ENCODE measurements at regions not wholly inside any gene's neighbourhood (a gene's known extent, or its start where the extent isn't known, plus 50 kb on each side); places are given as distances from the start of the nearest gene placed in this dataset.
A peak's percentile ranks its signal among the peaks of the same experiment; 100 is the strongest.

- H3K9me3 ChIP-seq (ENCODE audit: control insufficient read depth in 1 of 2, low read length in 2 of 2): no peaks in the 10 kb centered on the region
- no peak overlapping the region for H3K27ac ChIP-seq (ENCODE audit: low read depth, low read length)
- no peaks in the 10 kb centered on the region for H3K27me3 ChIP-seq (ENCODE audit: insufficient read depth, low read length)
- CTCF ChIA-PET (ENCODE audit: partially characterized antibody): no interaction called here
- peak overlapping the region in 1 of 7 donors; percentile 57 for H3K27ac Mint-ChIP-seq
- peaks cover 1 to 9% of the 10 kb centered on the region in 2 donors for H3K27me3 Mint-ChIP-seq
- no peak overlapping the region for H3K4me3 Mint-ChIP-seq
- no peaks in the 10 kb centered on the region for H3K36me3 ChIP-seq (ENCODE audit: insufficient read depth, low read length)
- no peaks in the 10 kb centered on the region for H3K4me1 Mint-ChIP-seq
- H3K36me3 Mint-ChIP-seq: no peaks in the 10 kb centered on the region
- H3K4me3 ChIP-seq (ENCODE audit: low read length in 2 of 2): no peak overlapping the region
- POLR2A ChIA-PET (ENCODE audit: partially characterized antibody): no interaction called here
- no peak for DNase-seq
- intact Hi-C loops (cut with micrococcal nuclease): no loop called here
- no peaks in the 10 kb centered on the region for H3K4me1 ChIP-seq (ENCODE audit: insufficient read depth, low read length)
- peaks cover 0 to 2% (median 0%) of the 10 kb centered on the region in 8 donors for H3K9me3 Mint-ChIP-seq
Observed at GRCh38 chr2:64383881-64384280, 70.1 kb upstream of the LGALSL start.

- no peaks in the 10 kb centered on the region for H3K4me1 Mint-ChIP-seq
- H3K36me3 Mint-ChIP-seq: peaks cover 3 to 4% of the 10 kb centered on the region in 2 donors
- no peaks in the 10 kb centered on the region for H3K4me1 ChIP-seq (ENCODE audit: insufficient read depth, low read length)
- H3K27ac ChIP-seq (ENCODE audit: low read depth, low read length): no peak overlapping the region
- H3K27me3 Mint-ChIP-seq: peaks cover 3% of the 10 kb centered on the region in 2 donors
- CTCF ChIA-PET (ENCODE audit: partially characterized antibody): no interaction called here
- no peak for DNase-seq
- H3K27me3 ChIP-seq (ENCODE audit: insufficient read depth, low read length): no peaks in the 10 kb centered on the region
- H3K9me3 ChIP-seq (ENCODE audit: control insufficient read depth in 1 of 2, low read length in 2 of 2): no peaks in the 10 kb centered on the region
- no peak overlapping the region for H3K4me3 Mint-ChIP-seq
- no peak overlapping the region for H3K4me3 ChIP-seq (ENCODE audit: low read length in 2 of 2)
- H3K36me3 ChIP-seq (ENCODE audit: insufficient read depth, low read length): no peaks in the 10 kb centered on the region
- intact Hi-C loops (cut with micrococcal nuclease): no loop called here
- POLR2A ChIA-PET (ENCODE audit: partially characterized antibody): no interaction called here
- H3K9me3 Mint-ChIP-seq: peaks cover 0 to 17% (median 15%) of the 10 kb centered on the region in 8 donors
- no peak overlapping the region for H3K27ac Mint-ChIP-seq
Observed at GRCh38 chr2:64386676-64387075, 67.3 kb upstream of the LGALSL start.

- H3K27me3 Mint-ChIP-seq: peaks cover 1 to 4% of the 10 kb centered on the region in 2 donors
- Histone ChIP-seq H3K27me3 (ENCODE audit: insufficient read depth, low read length) (no peaks in the 10 kb centered on the region), H3K27ac (ENCODE audit: low read depth, low read length) (no peak overlapping the region), H3K4me1 (ENCODE audit: insufficient read depth, low read length) (no peaks in the 10 kb centered on the region), H3K9me3 (ENCODE audit: control insufficient read depth in 1 of 2, low read length in 2 of 2) (no peaks in the 10 kb centered on the region), H3K36me3 (ENCODE audit: insufficient read depth, low read length) (no peaks in the 10 kb centered on the region), H3K4me3 (ENCODE audit: low read length in 2 of 2) (no peak overlapping the region)
- CTCF ChIA-PET (ENCODE audit: partially characterized antibody): no interaction called here
- DNase-seq: no peak
- peaks cover 3 to 4% of the 10 kb centered on the region in 2 donors for H3K36me3 Mint-ChIP-seq
- POLR2A ChIA-PET (ENCODE audit: partially characterized antibody): no interaction called here
- H3K4me3 Mint-ChIP-seq: no peak overlapping the region
- no peak overlapping the region for H3K27ac Mint-ChIP-seq
- H3K4me1 Mint-ChIP-seq: no peaks in the 10 kb centered on the region
- peaks cover 0 to 21% (median 17%) of the 10 kb centered on the region in 8 donors for H3K9me3 Mint-ChIP-seq
- intact Hi-C loops (cut with micrococcal nuclease): no loop called here
Observed at GRCh38 chr2:64390586-64390985, 63.4 kb upstream of the LGALSL start.

GRCh38 chr2:64391424-64391823 lies 62.5 kb upstream of the LGALSL start:
- POLR2A ChIA-PET (ENCODE audit: partially characterized antibody): no interaction called here
- Mint-ChIP-seq H3K27ac (no peak overlapping the region), H3K9me3 (peaks cover 0 to 20% (median 17%) of the 10 kb centered on the region in 8 donors), H3K36me3 (peaks cover 3 to 4% of the 10 kb centered on the region in 2 donors), H3K4me1 (no peaks in the 10 kb centered on the region), H3K4me3 (no peak overlapping the region), H3K27me3 (peaks cover 1 to 4% of the 10 kb centered on the region in 2 donors)
- H3K9me3 ChIP-seq (ENCODE audit: control insufficient read depth in 1 of 2, low read length in 2 of 2): no peaks in the 10 kb centered on the region
- no peak for DNase-seq
- no peak overlapping the region for H3K27ac ChIP-seq (ENCODE audit: low read depth, low read length)
- H3K4me3 ChIP-seq (ENCODE audit: low read length in 2 of 2): no peak overlapping the region
- intact Hi-C loops (cut with micrococcal nuclease): no loop called here
- H3K36me3 ChIP-seq (ENCODE audit: insufficient read depth, low read length): no peaks in the 10 kb centered on the region
- no peaks in the 10 kb centered on the region for H3K27me3 ChIP-seq (ENCODE audit: insufficient read depth, low read length)
- CTCF ChIA-PET (ENCODE audit: partially characterized antibody): no interaction called here
- no peaks in the 10 kb centered on the region for H3K4me1 ChIP-seq (ENCODE audit: insufficient read depth, low read length)

GRCh38 chr2:64391940-64392339 lies 62.0 kb upstream of the LGALSL start:
- Mint-ChIP-seq H3K36me3 (peaks cover 3 to 4% of the 10 kb centered on the region in 2 donors), H3K9me3 (peaks cover 0 to 19% (median 17%) of the 10 kb centered on the region in 8 donors), H3K27me3 (peaks cover 1 to 4% of the 10 kb centered on the region in 2 donors), H3K4me3 (no peak overlapping the region), H3K4me1 (no peaks in the 10 kb centered on the region), H3K27ac (no peak overlapping the region)
- ChIA-PET POLR2A (ENCODE audit: partially characterized antibody) (no interaction called here), CTCF (ENCODE audit: partially characterized antibody) (no interaction called here)
- intact Hi-C loops (cut with micrococcal nuclease): no loop called here
- Histone ChIP-seq H3K27ac (ENCODE audit: low read depth, low read length) (no peak overlapping the region), H3K9me3 (ENCODE audit: control insufficient read depth in 1 of 2, low read length in 2 of 2) (no peaks in the 10 kb centered on the region), H3K27me3 (ENCODE audit: insufficient read depth, low read length) (no peaks in the 10 kb centered on the region), H3K36me3 (ENCODE audit: insufficient read depth, low read length) (no peaks in the 10 kb centered on the region), H3K4me1 (ENCODE audit: insufficient read depth, low read length) (no peaks in the 10 kb centered on the region), H3K4me3 (ENCODE audit: low read length in 2 of 2) (no peak overlapping the region)
- DNase-seq: no peak

GRCh38 chr2:64392529-64392928 lies 61.4 kb upstream of the LGALSL start:
- no peak overlapping the region for H3K27ac Mint-ChIP-seq
- Histone ChIP-seq H3K4me1 (ENCODE audit: insufficient read depth, low read length) (no peaks in the 10 kb centered on the region), H3K9me3 (ENCODE audit: control insufficient read depth in 1 of 2, low read length in 2 of 2) (no peaks in the 10 kb centered on the region), H3K27me3 (ENCODE audit: insufficient read depth, low read length) (no peaks in the 10 kb centered on the region), H3K27ac (ENCODE audit: low read depth, low read length) (no peak overlapping the region), H3K36me3 (ENCODE audit: insufficient read depth, low read length) (no peaks in the 10 kb centered on the region), H3K4me3 (ENCODE audit: low read length in 2 of 2) (no peak overlapping the region)
- CTCF ChIA-PET (ENCODE audit: partially characterized antibody): no interaction called here
- H3K4me3 Mint-ChIP-seq: no peak overlapping the region
- H3K27me3 Mint-ChIP-seq: peaks cover 1 to 4% of the 10 kb centered on the region in 2 donors
- no peak for DNase-seq
- POLR2A ChIA-PET (ENCODE audit: partially characterized antibody): no interaction called here
- peaks cover 0 to 19% (median 17%) of the 10 kb centered on the region in 8 donors for H3K9me3 Mint-ChIP-seq
- no peaks in the 10 kb centered on the region for H3K4me1 Mint-ChIP-seq
- H3K36me3 Mint-ChIP-seq: peaks cover 3 to 4% of the 10 kb centered on the region in 2 donors
- intact Hi-C loops (cut with micrococcal nuclease): no loop called here

- Histone ChIP-seq H3K27ac (ENCODE audit: low read depth, low read length) (no peak overlapping the region), H3K36me3 (ENCODE audit: insufficient read depth, low read length) (no peaks in the 10 kb centered on the region), H3K4me1 (ENCODE audit: insufficient read depth, low read length) (no peaks in the 10 kb centered on the region), H3K4me3 (ENCODE audit: low read length in 2 of 2) (no peak overlapping the region), H3K27me3 (ENCODE audit: insufficient read depth, low read length) (no peaks in the 10 kb centered on the region), H3K9me3 (ENCODE audit: control insufficient read depth in 1 of 2, low read length in 2 of 2) (no peaks in the 10 kb centered on the region)
- ChIA-PET CTCF (ENCODE audit: partially characterized antibody) (no interaction called here), POLR2A (ENCODE audit: partially characterized antibody) (no interaction called here)
- intact Hi-C loops (cut with micrococcal nuclease): no loop called here
- Mint-ChIP-seq H3K27ac (no peak overlapping the region), H3K27me3 (peaks cover 1 to 4% of the 10 kb centered on the region in 2 donors), H3K4me3 (no peak overlapping the region), H3K36me3 (peaks cover 3 to 4% of the 10 kb centered on the region in 2 donors), H3K4me1 (no peaks in the 10 kb centered on the region), H3K9me3 (peaks cover 0 to 19% (median 17%) of the 10 kb centered on the region in 8 donors)
- no peak for DNase-seq
Observed at GRCh38 chr2:64393383-64394010, 60.5 kb upstream of the LGALSL start.
